Right ventricle myocardium inferior (tissue), 1 donor: ENCODE measurements at regions not wholly inside any gene's neighbourhood (a gene's known extent, or its start where the extent isn't known, plus 50 kb on each side); places are given as distances from the start of the nearest gene placed in this dataset.

Source experiments
- ATAC-seq: fragments of 200-7000 bp; cut with Tn5 transposase; one replicate; pipeline ENCODE4 v1.9.1; 2020; ENCODE audit warnings: mild to moderate bottlenecking, moderate library complexity
- DNase-seq: peaks from one replicate; pipeline ENCODE4 v3.0.0; 2021; ENCODE audit errors: missing footprints
- intact Hi-C: fragments of 100-400 bp; cut with DNase I; formaldehyde crosslinking; loops from one replicate; pipeline ENCODE4 v1.11.0; 2022
- donor health status: DM: no; HTN: yes; CAD: no; lungs with severe emphysema.

DNA sequence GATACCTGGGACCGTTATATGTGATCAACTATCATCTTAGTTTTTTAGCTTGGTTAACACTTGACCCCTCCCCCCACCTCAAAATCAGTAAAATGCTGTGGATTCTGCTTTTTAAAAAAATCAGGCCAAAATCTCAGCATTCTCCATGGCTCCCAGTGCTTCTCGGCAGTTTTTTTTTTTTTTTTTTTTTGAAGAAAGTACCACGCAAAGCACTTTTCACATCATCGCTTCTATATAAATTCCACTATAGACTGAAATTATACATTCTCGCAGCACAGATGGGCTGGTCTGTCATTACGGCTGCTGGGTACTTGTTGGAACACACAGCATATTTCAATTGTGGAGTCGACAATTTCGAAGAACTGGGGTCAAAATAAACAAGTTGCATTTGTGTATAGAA, 67.7 kb upstream of the PPARA start:
- intact Hi-C loops: no loop called here
- DNase-seq (no peak), ATAC-seq (no peak)

DNA sequence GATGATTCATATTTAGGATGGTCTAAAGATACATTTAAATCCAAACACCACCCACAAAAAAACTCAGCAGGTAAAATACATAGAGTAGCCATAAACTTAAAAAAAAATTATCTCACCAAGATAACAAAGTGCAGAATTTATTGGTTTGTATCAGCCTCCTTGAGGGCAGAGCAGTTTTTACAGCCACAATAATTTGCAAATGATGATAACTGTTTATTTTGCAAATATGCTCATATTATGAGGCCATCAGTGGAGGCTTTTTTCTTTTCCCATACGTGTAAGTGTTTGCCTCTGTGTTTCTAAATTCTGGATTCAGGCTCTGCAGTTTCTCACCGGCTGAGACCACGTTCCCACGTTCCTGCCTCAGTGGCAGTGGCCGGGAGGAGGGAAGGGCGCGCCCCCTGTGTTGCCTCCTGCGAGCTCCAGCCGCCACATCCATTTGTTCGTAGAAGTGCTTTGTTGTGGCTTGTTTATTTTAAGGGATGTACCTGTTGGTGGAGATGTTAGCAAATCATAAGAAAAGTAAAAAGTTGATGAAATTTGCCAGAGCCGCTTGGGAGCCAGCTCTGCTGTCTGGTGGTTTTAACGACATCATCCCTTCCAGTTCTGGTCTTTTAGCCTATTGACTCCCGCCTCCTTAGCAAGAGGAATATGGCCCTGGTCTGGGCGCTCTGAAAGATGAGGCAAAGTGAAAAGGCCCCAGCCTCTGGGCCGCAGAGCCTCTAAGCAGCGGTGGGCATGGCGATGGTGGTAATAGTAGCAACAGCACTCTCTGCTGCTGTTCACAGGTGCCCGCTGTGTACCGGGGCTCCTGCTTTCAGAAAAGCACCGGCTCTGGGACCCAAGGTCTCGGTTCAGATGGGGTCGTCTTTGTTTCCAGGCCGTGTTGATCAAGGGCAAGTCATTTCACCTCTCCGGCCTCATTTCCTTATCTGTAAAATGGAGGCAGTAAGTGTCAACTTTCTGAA, 66.7 kb upstream of the PPARA start:
- peak; percentile 39 for DNase-seq
- intact Hi-C loops: no loop called here
- no peak for ATAC-seq

DNA sequence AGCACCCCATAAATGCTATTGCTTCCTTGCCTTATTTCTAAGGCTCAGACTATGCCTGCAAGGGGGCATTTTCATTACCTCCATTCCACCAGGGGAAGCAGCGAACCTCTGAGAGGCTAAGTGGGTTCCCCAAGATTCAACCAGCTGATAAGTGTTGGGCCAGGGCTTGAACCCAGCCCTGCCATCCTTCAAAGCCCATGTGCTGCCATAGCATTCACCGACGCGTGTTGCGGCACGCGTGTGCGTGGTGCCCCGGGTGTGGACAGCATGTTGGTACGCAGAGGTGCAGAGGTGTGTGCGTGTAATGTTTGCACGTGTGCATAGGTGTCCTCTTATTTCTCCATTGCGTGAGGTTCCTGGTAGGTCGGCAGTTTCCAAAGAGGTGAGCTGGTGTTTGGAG, 66.0 kb upstream of the PPARA start:
- ATAC-seq (no peak), DNase-seq (peak; percentile 58)
- intact Hi-C loops: no loop called here

DNA sequence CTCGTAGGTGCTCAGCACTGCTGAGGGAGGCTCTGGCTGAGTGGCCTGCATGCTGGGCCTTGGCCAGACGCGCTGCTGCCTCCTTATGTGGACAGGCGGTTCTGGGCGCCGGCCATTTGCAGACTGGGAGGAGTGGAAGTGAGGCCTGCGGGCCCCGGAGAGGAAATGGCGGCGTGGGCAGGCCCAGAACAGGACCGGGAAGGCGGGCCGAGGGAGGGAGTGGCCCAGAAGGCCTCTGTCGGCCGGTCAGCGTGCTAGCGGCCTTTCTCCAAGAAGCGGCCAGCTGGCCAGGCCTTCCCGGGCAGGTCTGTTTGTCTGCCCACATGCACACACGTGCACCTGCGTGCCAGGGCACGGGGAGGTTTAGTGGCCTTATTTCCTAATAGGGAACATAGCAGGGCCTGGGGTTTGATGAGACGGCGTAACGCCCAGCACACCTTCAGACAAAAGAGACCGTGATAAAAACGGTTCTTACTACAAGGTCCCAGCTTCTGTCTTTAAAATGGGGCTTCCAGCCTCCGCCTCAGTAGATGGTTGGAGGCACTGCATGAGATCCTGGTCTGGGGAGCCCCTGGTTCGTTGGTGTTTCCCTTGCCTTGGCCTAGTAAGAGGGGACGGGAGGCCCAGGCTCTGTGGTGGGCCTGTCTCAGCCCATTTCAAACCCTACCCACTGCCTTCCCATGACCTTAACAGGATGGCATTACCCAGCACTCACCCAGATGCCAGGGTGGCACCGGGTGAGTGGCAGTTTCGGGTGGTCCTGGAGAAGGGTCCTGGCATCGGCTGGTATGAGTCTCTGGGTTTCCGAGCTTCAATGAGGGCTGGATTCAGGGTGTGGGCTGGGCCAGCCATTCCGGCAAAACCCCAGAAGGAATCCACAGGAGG, 65.1 kb upstream of the PPARA start:
- DNase-seq (peak; percentile 93), ATAC-seq (peak; percentile 67)
- intact Hi-C loops: no loop called here

DNA sequence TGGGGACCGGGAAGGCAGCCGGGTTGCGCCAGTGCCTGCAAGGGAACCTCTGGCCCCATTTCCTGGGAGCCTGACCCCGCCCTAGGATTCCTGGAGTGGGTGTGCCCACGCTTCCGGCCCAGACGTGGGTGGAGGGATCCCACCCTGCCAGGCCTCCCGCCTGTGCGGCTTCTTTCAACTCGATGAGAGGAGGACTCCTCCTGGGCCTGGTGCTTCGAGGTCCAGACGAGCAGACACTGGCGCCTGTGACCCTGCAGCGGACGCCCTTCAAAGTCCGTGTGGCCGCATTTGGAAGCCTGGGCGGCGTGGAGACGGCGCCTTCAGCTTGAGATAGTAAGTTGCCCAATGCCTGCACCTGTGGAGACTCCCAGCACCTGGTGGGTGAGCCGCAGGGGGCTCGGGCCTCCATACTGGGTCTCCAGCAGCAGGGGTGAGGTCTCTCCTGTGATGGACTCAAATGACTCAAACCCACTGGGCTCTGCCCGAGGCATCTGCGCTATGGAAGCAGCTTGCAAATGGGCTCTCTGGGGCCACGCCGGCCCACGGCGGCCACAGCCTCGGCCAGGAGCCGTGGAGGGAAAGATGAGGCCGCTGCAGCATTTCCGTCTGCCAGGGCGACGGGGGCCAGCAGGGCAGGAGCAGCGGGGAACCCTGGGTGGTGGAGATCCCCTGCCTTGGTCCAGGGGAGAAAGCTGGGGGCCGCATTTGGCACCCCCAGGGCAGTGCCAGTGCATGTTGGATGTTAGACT, 64.3 kb upstream of the PPARA start:
- peak; percentile 87 for DNase-seq
- peak; percentile 50 for ATAC-seq
- intact Hi-C loops: no loop called here

DNA sequence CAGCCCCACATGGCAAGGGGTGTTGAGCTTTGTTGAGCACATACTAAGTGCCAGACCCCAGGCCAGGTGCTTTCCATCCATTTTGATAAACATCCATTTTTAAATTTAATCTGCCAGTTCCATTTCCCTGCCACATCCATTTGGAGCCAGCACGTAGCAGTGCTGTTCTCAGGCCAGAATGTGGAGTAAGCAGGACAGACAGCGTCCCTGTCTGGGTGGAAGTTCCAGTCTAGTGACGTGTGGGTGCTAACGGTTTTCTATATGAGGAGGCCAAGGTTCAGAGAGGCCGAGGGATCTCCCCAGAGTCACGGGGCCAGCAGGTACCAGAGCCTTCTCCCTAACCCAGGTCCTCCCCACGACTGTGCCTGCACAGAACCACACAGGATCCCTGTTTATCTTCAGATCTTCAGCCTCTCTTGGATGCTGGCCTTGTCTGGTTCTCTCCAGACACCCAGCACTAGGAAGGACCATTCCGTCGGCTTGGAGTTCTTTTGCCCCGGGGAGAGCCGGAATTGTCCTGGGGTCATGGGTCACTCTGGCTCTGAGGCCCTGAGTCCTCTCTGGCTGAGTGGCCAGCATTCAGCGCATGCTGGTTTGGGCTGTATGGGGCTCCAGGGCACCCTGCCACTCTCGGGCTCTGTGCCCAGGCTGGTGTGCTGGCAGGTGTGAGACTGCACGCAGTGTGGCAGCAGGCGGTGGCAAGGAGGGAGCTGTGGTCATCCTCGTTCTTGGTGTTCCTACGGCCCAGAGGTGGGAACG, 63.6 kb upstream of the PPARA start:
- no peak for ATAC-seq
- peak; percentile 70 for DNase-seq
- intact Hi-C loops: no loop called here

DNA sequence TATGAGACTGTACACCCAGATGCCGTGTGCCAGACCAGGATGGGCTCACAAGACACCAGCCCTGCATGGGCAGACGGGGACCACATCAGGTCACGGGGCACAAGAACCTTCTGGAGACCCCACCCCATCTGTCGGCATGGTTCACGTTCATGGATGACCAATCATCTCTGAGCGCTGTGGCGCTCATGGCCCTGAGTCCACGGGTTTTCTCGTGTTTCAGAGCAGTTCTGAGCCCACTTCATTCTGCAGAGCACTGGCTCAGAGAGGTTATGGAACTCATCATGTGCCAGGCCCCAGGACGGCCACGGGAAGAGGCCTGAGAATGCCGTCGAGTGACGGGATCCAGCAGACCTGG, 63.0 kb upstream of the PPARA start:
- ATAC-seq: no peak
- intact Hi-C loops: no loop called here
- peak; percentile 62 for DNase-seq

DNA sequence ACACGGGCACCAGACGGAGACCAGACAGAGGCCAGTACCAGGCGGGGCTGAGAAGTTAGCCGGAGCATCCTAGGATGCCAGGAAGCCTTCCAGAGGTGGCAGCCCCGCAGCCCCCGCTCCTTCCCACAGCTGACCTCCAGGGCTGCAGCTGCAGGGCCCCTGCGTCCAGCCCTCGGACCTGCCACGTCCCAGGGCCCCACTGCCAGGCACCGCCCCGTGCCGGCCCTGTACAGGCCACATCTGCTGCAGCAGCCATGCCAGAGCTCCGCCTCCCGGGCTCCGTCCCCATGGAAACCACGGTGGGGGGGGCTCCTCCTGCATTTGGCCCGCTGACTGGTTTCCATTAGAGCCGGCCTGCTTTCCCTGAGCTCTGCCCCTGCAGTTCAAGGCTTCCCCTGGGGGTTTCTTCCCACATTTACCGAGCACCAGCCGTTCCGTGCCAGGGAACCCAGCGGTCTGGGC, 62.5 kb upstream of the PPARA start:
- ATAC-seq (peak; percentile 80), DNase-seq (peak; percentile 91)
- intact Hi-C loops: no loop called here

DNA sequence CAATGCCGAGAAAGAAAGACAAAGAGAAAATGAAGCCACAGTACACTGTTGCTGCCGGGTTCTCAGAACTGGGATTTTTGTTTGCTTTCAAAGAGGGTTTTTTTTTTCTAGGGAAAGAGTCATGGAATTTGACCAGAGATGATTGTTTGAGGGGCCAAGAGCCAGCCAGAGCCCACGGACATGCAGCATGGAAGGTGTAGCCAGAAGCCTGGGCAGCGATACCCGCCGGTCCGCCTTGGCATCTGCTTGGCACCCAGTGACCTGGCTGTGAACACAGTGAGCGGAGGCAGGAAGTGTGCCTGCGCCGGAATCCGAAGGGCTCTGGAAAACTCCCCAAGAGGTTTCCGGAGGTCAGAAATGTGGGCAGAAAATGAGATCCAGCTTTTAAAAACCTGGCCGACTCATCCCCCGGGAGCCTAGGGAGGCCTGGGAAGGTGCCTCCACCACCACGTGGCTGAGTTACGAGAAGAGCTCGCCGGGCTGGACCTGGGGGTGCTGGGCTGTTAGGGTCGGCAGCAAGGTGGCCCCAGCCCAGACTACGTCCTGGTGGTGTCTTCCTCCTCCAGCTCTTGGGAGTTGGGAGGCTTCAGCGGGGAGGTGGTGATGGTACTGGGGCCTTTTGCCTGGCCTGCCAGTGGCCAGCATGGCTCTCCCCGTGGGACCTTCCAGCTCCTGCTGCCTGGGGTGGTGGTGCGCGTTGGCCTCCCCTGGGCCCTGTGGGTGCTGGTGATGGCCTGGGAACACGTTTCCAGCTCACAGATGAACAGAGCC, 61.6 kb upstream of the PPARA start:
- DNase-seq: peak; percentile 84
- ATAC-seq: peak; percentile 15
- intact Hi-C loops: no loop called here

DNA sequence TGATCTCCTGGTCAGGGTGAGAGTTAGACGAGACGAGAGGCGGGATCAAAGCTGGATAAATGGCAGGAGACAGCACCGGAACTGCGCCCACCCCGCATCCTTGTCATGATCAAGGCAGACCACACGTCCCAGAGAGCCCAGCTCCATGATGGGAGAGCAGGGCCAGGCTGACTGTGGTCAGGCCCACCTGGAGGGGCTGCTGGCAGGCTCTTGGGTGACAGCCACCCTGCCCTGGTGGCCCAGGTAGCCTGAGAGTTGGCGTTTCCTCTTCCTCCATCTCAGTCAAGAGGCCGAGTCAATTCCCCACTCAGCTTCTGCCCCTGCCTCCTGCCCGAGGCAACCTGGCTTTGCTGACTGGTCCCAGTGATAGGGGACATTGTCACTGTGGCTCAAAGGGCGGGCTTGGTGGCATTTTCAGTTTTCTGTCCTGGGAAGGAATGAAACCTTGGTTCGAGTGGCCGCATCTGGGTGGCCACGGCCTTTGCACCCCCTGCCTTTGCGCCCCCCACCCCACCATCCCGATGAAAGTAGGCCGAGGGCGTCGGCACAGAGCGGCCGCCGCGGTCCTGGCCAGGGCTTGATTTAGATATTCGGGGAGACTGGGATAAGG, 60.8 kb upstream of the PPARA start:
- DNase-seq: peak; percentile 30
- no peak for ATAC-seq
- intact Hi-C loops: no loop called here

DNA sequence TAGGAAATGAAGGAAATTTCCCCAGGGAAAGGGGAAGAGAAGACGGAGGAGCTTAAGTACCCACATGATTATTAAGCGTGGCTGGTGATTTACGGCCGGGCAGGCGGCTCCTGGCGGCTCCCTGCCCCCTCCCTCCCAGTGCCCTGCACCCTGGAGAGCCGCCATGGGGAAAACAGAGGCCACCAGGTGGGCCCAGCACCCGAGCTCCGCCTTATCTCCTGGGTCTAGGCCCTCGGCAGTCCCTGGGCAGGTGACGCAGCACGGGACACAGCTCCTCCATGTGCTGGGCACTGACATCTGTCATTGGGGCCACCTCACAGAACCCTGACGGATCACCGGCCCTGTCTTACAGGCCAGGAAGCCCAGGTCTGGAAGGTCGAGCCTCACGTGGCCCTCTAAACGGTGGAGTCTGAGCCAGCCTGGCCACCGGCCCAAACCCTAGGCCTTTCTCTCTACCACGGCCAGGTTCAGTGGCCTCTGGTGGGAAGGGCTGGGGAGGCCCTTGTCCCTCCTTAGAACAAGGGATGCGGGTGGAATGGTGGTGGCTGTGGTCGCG, 60.2 kb upstream of the PPARA start:
- intact Hi-C loops: no loop called here
- DNase-seq (peak; percentile 81), ATAC-seq (peak; percentile 1)

DNA sequence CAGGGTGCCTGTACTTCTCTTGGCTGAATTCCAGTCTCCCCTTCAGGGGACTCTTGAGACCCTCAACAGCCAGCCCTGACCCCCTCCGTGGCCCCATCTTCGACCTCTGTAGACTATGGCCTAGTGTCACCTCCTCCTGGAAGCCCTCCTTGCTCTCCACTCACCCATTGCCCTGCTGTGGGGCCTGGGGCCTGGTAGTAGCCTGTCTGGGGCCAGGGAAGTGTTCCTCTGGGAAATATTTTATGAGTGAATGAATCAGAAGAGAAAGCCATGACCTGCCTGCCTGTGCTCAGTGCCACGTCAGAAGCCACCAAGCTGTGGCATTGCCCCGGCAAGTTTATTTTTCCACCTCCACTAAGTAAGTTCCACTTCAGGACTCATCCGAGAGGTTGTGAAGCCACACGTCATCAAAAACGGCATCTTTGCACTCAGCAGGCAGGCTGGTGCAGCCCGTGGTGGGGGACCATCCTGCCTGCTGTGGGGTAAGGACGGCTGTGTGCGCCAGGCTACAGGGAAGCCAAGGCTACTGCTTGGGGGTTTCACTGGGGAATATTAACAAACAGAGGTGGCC, 59.6 kb upstream of the PPARA start:
- DNase-seq (peak; percentile 22), ATAC-seq (no peak)
- intact Hi-C loops: no loop called here

DNA sequence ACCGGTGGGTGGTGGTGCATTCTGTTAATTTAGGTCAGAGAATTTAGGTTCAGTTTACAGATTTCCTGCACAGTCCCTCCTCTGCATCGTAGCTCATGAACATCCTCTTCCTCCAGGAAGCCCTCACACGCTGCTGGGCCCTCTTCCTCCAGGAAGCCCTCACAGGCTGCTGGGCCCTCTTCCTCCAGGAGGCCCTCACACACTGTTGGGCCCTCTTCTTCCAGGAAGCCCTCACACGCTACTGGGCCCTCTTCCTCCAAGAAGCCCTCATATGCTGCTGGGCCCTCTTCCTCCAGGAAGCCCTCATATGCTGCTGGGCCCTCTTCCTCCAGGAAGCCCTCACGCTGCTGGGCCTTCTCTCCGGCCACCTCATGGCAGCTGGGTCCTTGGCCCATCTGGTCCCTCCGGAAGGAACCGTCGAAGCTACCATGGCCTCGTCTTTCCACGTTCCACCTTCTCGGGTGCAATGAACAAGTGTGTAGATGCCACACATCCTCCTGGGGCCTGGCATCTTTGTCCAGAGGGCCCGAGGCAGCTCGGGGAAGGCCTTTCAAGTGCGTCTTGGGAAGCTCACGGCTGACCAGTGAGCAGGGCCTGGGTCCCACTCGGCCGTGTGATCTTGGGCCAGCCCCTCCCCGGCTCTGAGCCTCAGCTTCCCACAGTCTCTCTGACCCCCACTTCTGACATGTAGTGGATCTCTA, 58.9 kb upstream of the PPARA start:
- no peak for ATAC-seq
- intact Hi-C loops: no loop called here
- DNase-seq: peak; percentile 37

DNA sequence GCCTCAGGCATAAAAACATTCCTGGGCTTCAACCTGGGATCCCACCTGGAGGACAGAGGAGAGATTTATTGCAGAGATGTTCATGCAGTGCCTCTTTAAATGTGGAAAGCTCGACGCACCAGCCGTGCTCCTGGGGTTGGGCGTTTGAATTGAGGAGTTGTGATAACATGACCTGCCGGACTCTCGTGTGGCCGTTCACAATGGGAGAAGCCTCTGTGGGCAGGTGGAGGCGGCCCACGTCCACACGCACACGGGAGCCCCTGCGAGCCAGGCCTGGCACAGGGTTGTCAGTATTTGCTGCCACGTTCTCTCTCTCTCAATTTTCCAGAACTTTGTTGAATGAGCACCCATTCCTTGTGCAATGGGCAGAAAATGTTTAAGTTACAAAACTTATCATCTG, 58.3 kb upstream of the PPARA start:
- ATAC-seq: no peak
- intact Hi-C loops: loop anchor here (2.0 kb wide), 1 partner anchor 15 kb away; no protein-coding TSS in a partner anchor
- DNase-seq: peak; percentile 20

DNA sequence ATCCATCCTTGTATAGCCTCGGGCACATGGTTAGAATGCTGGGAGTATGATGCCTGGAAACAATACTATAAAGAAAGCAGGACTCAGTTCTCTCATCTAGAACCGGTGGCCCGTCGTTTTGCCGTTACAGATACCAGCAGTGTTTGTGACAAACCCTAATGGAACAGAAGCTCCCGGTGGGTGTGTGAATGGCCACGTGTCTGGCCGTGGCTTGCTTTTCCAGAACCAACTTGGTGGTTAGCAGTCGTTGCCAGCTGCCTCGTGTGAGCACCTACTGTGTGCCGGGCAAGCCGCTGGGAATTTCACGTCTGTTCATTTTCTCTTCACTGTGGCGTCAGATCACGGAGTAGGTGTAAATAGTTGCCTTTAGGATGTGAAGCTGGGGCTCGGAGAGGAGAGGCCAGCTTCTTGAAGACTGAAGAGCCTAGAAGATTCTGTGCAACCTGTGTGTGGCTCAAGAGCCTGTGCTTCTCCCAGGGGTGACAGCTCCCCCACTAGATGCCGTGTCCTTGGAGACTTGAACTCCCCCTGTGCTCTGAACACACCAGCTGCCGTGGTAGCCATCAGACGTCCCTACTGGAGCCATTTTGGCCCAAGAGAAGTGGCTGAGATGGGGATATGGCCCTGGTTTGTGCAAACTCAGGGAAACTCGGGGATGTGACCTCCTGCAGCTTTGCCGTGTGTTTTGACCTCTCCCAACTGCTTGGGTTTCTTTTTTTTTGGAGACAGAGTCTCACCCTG, 57.5 kb upstream of the PPARA start:
- intact Hi-C loops: loop anchor here (2.0 kb wide), 1 partner anchor 14 kb away; no protein-coding TSS in a partner anchor
- ATAC-seq (no peak), DNase-seq (peak; percentile 43)
